ENCODE measurements at regions not wholly inside any gene's neighbourhood (a gene's known extent, or its start where the extent isn't known, plus 50 kb on each side); places are given as distances from the start of the nearest gene placed in this dataset.
"Not testable (repeated sequence)": the region's sequence is repeated elsewhere in the genome, so short reads cannot be mapped to it uniquely, and the experiment has no call there.

- H3K9me3 ChIP-seq (ENCODE audit: control insufficient read depth, insufficient read depth, low read length), result no peaks in the 10 kb centered on the region
- H3K4me3 ChIP-seq (ENCODE audit: low read depth, low read length), result no peak overlapping the region
- H3K9ac ChIP-seq (ENCODE audit: low read depth, low read length), result no peak overlapping the region
- no peaks in the 10 kb centered on the region for H3K27me3 ChIP-seq (ENCODE audit: control insufficient read depth, insufficient read depth, low read length)
- no peaks in the 10 kb centered on the region for H3K36me3 ChIP-seq (ENCODE audit: control insufficient read depth, insufficient read depth, low read length)
- H3K4me1 ChIP-seq (ENCODE audit: control insufficient read depth, insufficient read depth, low read length), result no peaks in the 10 kb centered on the region
Measured at GRCh38 chr5:27458287-27458686, 419.9 kb upstream of the CDH9 start.

- H3K36me3 ChIP-seq (ENCODE audit: control insufficient read depth, insufficient read depth, low read length), result no peaks in the 10 kb centered on the region
- no peaks in the 10 kb centered on the region for H3K27me3 ChIP-seq (ENCODE audit: control insufficient read depth, insufficient read depth, low read length)
- H3K9ac ChIP-seq (ENCODE audit: low read depth, low read length), result no peak overlapping the region
- H3K9me3 ChIP-seq (ENCODE audit: control insufficient read depth, insufficient read depth, low read length), result no peaks in the 10 kb centered on the region
- H3K4me1 ChIP-seq (ENCODE audit: control insufficient read depth, insufficient read depth, low read length), result no peaks in the 10 kb centered on the region
- no peak overlapping the region for H3K4me3 ChIP-seq (ENCODE audit: low read depth, low read length)
Measured at GRCh38 chr5:27451377-27451776, 413.0 kb upstream of the CDH9 start.

GRCh38 chr5:27450607-27451006 lies 412.2 kb upstream of the CDH9 start:
- Histone ChIP-seq H3K9me3 (ENCODE audit: control insufficient read depth, insufficient read depth, low read length) (no peaks in the 10 kb centered on the region), H3K27me3 (ENCODE audit: control insufficient read depth, insufficient read depth, low read length) (no peaks in the 10 kb centered on the region), H3K36me3 (ENCODE audit: control insufficient read depth, insufficient read depth, low read length) (no peaks in the 10 kb centered on the region), H3K4me3 (ENCODE audit: low read depth, low read length) (no peak overlapping the region), H3K9ac (ENCODE audit: low read depth, low read length) (no peak overlapping the region), H3K4me1 (ENCODE audit: control insufficient read depth, insufficient read depth, low read length) (no peaks in the 10 kb centered on the region)

GRCh38 chr5:27439383-27439782 lies 401.0 kb upstream of the CDH9 start:
- not testable (repeated sequence) for H3K9ac ChIP-seq (ENCODE audit: low read depth, low read length); H3K9me3 ChIP-seq (ENCODE audit: control insufficient read depth, insufficient read depth, low read length); H3K27me3 ChIP-seq (ENCODE audit: control insufficient read depth, insufficient read depth, low read length); H3K4me1 ChIP-seq (ENCODE audit: control insufficient read depth, insufficient read depth, low read length); H3K36me3 ChIP-seq (ENCODE audit: control insufficient read depth, insufficient read depth, low read length); H3K4me3 ChIP-seq (ENCODE audit: low read depth, low read length)

GRCh38 chr5:27437594-27438200 lies 399.3 kb upstream of the CDH9 start:
- H3K9ac ChIP-seq (ENCODE audit: low read depth, low read length), result no peak overlapping the region
- no peaks in the 10 kb centered on the region for H3K36me3 ChIP-seq (ENCODE audit: control insufficient read depth, insufficient read depth, low read length)
- no peaks in the 10 kb centered on the region for H3K9me3 ChIP-seq (ENCODE audit: control insufficient read depth, insufficient read depth, low read length)
- no peak overlapping the region for H3K4me3 ChIP-seq (ENCODE audit: low read depth, low read length)
- no peaks in the 10 kb centered on the region for H3K27me3 ChIP-seq (ENCODE audit: control insufficient read depth, insufficient read depth, low read length)
- H3K4me1 ChIP-seq (ENCODE audit: control insufficient read depth, insufficient read depth, low read length), result no peaks in the 10 kb centered on the region

GRCh38 chr5:27434335-27434734 lies 395.9 kb upstream of the CDH9 start:
- no peaks in the 10 kb centered on the region for H3K9me3 ChIP-seq (ENCODE audit: control insufficient read depth, insufficient read depth, low read length)
- no peaks in the 10 kb centered on the region for H3K36me3 ChIP-seq (ENCODE audit: control insufficient read depth, insufficient read depth, low read length)
- no peak overlapping the region for H3K4me3 ChIP-seq (ENCODE audit: low read depth, low read length)
- no peak overlapping the region for H3K9ac ChIP-seq (ENCODE audit: low read depth, low read length)
- no peaks in the 10 kb centered on the region for H3K27me3 ChIP-seq (ENCODE audit: control insufficient read depth, insufficient read depth, low read length)
- H3K4me1 ChIP-seq (ENCODE audit: control insufficient read depth, insufficient read depth, low read length), result no peaks in the 10 kb centered on the region

- H3K9ac ChIP-seq (ENCODE audit: low read depth, low read length), result no peak overlapping the region
- no peaks in the 10 kb centered on the region for H3K4me1 ChIP-seq (ENCODE audit: control insufficient read depth, insufficient read depth, low read length)
- no peaks in the 10 kb centered on the region for H3K9me3 ChIP-seq (ENCODE audit: control insufficient read depth, insufficient read depth, low read length)
- no peaks in the 10 kb centered on the region for H3K36me3 ChIP-seq (ENCODE audit: control insufficient read depth, insufficient read depth, low read length)
- H3K27me3 ChIP-seq (ENCODE audit: control insufficient read depth, insufficient read depth, low read length), result no peaks in the 10 kb centered on the region
- H3K4me3 ChIP-seq (ENCODE audit: low read depth, low read length), result no peak overlapping the region
Measured at GRCh38 chr5:27414099-27414498, 375.7 kb upstream of the CDH9 start.

- no peaks in the 10 kb centered on the region for H3K36me3 ChIP-seq (ENCODE audit: control insufficient read depth, insufficient read depth, low read length)
- H3K27me3 ChIP-seq (ENCODE audit: control insufficient read depth, insufficient read depth, low read length), result no peaks in the 10 kb centered on the region
- no peaks in the 10 kb centered on the region for H3K4me1 ChIP-seq (ENCODE audit: control insufficient read depth, insufficient read depth, low read length)
- no peak overlapping the region for H3K4me3 ChIP-seq (ENCODE audit: low read depth, low read length)
- no peaks in the 10 kb centered on the region for H3K9me3 ChIP-seq (ENCODE audit: control insufficient read depth, insufficient read depth, low read length)
- no peak overlapping the region for H3K9ac ChIP-seq (ENCODE audit: low read depth, low read length)
Measured at GRCh38 chr5:27412384-27412783, 374.0 kb upstream of the CDH9 start.

GRCh38 chr5:27406020-27406419 lies 367.6 kb upstream of the CDH9 start:
- no peaks in the 10 kb centered on the region for H3K4me1 ChIP-seq (ENCODE audit: control insufficient read depth, insufficient read depth, low read length)
- no peaks in the 10 kb centered on the region for H3K9me3 ChIP-seq (ENCODE audit: control insufficient read depth, insufficient read depth, low read length)
- no peak overlapping the region for H3K9ac ChIP-seq (ENCODE audit: low read depth, low read length)
- H3K27me3 ChIP-seq (ENCODE audit: control insufficient read depth, insufficient read depth, low read length), result no peaks in the 10 kb centered on the region
- no peak overlapping the region for H3K4me3 ChIP-seq (ENCODE audit: low read depth, low read length)
- H3K36me3 ChIP-seq (ENCODE audit: control insufficient read depth, insufficient read depth, low read length), result no peaks in the 10 kb centered on the region

GRCh38 chr5:27403243-27403882 lies 365.0 kb upstream of the CDH9 start:
- Histone ChIP-seq H3K36me3 (ENCODE audit: control insufficient read depth, insufficient read depth, low read length) (no peaks in the 10 kb centered on the region), H3K9me3 (ENCODE audit: control insufficient read depth, insufficient read depth, low read length) (no peaks in the 10 kb centered on the region), H3K4me1 (ENCODE audit: control insufficient read depth, insufficient read depth, low read length) (no peaks in the 10 kb centered on the region), H3K4me3 (ENCODE audit: low read depth, low read length) (no peak overlapping the region), H3K9ac (ENCODE audit: low read depth, low read length) (no peak overlapping the region), H3K27me3 (ENCODE audit: control insufficient read depth, insufficient read depth, low read length) (no peaks in the 10 kb centered on the region)

GRCh38 chr5:27402828-27403227 lies 364.4 kb upstream of the CDH9 start:
- no peak overlapping the region for H3K4me3 ChIP-seq (ENCODE audit: low read depth, low read length)
- no peaks in the 10 kb centered on the region for H3K36me3 ChIP-seq (ENCODE audit: control insufficient read depth, insufficient read depth, low read length)
- H3K9ac ChIP-seq (ENCODE audit: low read depth, low read length), result no peak overlapping the region
- no peaks in the 10 kb centered on the region for H3K9me3 ChIP-seq (ENCODE audit: control insufficient read depth, insufficient read depth, low read length)
- no peaks in the 10 kb centered on the region for H3K4me1 ChIP-seq (ENCODE audit: control insufficient read depth, insufficient read depth, low read length)
- no peaks in the 10 kb centered on the region for H3K27me3 ChIP-seq (ENCODE audit: control insufficient read depth, insufficient read depth, low read length)

GRCh38 chr5:27396998-27397397 lies 358.6 kb upstream of the CDH9 start:
- H3K36me3 ChIP-seq (ENCODE audit: control insufficient read depth, insufficient read depth, low read length), result no peaks in the 10 kb centered on the region
- no peaks in the 10 kb centered on the region for H3K9me3 ChIP-seq (ENCODE audit: control insufficient read depth, insufficient read depth, low read length)
- H3K4me3 ChIP-seq (ENCODE audit: low read depth, low read length), result no peak overlapping the region
- no peaks in the 10 kb centered on the region for H3K4me1 ChIP-seq (ENCODE audit: control insufficient read depth, insufficient read depth, low read length)
- no peaks in the 10 kb centered on the region for H3K27me3 ChIP-seq (ENCODE audit: control insufficient read depth, insufficient read depth, low read length)
- H3K9ac ChIP-seq (ENCODE audit: low read depth, low read length), result no peak overlapping the region
